ENCODE measurements at regions not wholly inside any gene's neighbourhood (a gene's known extent, or its start where the extent isn't known, plus 50 kb on each side); places are given as distances from the start of the nearest gene placed in this dataset.
A peak's percentile ranks its signal among the peaks of the same experiment; 100 is the strongest.

DNA sequence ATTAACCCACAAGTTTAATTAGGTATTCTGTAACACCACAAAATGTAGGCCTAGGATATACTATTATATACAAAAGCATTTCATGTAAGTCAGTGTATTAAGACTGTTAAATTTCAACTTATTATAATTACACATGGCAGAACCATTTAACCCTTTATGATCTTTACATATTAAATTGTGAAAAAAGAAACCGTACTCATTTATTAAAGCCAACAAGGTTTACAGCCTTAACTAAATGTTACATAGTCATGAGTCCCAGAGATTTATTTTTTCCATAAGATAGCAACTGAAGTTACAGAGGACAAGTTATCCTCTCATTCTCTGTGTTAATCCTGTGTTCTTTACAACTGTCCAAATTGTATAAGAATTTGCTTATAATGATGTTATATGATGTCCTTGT is 615.8 kb upstream of the AGTR1 start:
- no peak for DNase-seq (ENCODE audit: low spot score)

DNA sequence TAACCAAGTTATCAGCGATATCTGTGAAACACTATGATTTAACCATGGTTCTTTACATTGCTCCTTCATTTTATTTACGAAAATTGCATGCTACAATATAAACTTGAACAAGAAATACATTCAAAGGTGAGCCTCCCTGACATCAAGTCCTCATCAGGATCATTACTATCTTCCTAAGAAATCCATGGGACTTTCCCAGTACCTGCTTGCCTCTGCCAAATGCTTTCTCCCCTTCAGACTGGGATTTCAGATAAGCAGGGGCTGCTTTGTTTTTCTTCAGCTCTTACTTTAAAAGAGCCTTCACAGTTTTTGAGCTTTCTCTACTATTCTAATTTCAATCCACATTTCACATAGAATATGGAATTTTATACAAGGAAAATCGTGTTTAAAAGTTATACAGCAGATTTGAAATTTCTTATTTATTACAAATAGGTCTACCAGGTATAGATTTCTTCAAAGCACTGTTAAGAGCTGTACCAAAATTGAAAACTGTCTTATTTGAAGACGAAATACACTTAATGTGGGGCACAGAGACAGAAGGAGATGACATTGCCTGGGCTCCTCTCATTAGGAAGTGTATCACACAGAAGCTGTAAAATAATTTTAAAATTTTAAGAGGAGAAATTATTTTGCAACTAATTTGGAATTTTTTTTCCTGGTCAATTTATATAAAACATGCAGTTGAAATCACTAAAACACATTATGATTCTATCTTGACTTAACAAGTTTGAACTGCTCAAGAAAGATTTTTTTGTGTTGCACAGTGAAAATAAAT is 615.0 kb upstream of the AGTR1 start:
- DNase-seq (ENCODE audit: low spot score) = no peak

DNA sequence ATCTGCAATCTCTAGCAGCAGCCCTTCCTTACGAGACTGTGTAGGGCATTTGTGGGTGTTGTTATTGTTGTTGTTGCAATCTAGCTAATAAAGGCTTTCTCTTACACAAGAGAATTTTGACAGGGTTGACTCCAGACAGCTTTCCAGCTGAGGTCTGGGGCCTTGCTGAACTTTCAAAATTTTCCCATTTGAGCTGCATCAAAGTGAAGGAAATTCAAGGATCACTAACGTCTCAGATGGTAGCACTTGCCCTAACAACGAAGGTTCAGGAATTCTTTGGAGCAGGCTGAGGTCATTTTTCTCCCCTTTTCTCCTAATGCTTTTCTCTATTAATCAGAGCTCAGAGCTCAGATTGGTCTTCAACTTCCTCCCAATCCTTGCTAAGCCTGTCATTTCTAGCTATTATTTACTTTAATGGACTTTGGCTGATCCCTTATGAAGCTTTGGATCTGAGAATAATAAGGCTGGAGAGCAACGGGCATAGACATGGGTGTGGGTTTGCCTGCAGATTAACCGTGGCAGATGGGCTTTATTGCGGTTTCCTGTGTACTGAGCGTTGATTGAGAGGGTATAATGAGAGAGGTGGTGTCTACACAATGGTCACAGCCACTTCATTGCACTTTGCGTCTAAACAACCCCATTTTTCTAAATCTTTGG is 614.0 kb upstream of the AGTR1 start:
- DNase-seq (ENCODE audit: low spot score) = no peak

DNA sequence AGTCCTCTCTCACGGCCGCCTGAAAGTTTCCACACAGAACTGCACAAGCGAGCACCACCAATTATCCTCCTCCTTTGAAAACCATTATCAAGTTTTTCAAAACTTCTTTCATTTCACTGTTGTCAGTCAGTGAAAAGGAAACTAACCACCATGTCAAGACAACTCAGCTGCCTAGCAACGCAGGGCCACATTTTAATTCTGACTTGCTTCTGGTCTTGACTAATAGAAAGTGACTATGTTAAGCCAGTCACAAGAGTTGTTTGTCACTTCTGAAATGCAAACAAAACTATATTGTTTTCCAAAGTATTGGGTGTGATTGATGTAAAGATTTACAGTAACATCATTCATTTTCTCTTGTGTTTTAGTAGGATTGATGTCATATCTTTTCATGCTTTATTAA is 612.8 kb upstream of the AGTR1 start:
- DNase-seq (ENCODE audit: low spot score) = no peak

DNA sequence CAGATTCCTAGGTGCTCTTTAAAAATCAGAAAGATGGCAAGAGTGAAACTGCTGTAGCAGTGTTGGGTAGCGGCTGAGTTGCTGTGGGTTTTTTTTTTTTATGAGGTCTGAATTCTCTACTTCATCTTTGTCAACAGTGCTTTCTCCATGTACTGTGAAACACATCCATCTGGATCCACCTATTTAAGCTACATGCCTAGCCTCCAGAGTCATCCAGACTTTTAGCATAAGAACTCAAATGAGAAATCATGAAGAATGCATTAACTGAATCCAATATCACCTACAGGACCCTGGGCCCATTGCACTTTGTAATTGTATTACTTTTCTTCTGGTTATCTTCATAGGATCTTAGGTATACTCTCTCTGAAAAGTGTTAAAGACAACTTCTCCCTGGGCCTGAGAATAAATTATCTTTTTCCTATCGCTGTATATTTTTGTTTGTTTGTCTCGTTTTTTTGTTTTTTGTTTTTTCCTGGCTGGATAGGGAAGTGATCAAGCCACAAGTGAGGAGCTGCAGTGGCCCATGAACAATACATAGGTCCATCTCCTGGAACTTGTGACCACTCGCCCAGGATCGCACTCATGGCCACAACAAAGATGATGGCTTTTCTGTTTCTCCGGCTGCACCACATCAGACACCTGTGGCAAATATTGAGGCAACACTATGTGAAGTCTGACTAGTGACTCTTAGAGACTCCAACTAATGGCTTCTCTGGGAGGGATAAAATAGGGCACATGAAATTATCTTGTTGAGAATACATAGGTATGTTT is 609.9 kb upstream of the AGTR1 start:
- DNase-seq (ENCODE audit: low spot score) = no peak

DNA sequence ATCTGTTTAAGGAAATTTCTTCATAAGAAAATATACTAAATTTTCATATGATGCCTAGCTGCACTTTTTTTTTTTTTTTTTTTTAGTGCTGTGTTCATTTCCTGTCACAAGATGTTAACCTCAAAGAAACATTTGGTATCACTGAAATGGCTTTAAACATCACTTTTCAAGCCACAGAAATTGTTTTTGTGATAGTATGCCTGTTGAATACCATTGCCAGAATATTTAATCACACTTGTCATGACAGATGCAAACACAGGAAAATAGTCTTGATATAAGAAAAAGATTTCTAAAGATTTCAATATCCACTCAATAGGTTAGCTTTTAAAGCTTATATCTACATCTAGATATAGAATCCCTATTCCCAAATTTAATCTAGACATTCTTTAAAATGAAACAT is 608.5 kb upstream of the AGTR1 start:
- no peak for DNase-seq (ENCODE audit: low spot score)

DNA sequence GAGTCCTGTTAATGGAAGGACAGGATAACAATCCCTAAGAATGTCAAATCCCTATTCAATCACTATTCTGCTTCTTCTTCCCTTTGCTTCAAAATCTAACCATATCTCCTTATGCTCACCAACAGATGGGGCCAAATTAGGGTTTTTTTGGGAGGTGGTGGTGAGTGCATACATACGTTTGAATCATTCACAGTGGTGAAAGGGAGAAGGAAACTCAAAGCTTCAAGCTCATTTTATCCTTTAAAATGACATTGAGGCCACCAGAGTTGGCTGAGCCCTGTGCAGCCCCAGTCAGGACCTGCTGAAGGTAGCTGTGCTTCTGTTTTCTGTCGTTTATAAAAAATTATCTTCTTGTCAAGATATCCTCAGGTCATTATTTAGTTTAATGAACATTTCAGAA is 607.5 kb upstream of the AGTR1 start:
- DNase-seq (ENCODE audit: low spot score) = no peak

DNA sequence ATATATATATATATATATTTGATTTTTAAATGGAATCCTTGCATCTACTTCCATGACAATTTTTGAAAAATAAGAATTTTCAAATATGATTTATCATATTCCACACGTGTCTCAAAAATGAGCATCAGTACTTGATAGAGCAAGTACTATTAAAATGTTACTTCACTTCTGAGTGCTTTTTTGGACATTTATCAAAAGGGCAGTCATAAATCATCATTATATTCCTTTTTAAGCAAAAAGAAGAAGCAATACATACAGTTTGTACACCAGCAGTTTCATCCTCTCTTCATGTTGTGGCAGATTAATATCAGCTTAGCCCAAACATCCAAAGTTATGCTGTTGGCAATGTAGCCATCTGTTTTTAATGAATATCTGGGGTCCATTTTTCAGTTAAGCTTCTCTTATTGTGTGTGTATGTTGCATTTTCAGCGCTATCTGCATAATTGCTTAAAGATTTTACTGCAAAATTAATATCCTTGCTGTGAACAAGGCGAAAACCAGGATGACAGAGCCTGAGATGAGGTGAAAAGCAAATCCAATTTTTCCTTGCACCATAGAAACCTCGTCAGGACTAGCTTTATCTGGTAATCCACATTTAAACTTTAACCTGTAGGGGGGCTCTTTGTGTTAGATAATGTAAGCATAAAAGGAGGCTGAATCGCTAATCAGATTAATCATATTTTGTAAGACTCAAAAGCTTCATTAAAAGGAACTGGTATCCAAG is 604.9 kb upstream of the AGTR1 start:
- DNase-seq (ENCODE audit: low spot score) = no peak

DNA sequence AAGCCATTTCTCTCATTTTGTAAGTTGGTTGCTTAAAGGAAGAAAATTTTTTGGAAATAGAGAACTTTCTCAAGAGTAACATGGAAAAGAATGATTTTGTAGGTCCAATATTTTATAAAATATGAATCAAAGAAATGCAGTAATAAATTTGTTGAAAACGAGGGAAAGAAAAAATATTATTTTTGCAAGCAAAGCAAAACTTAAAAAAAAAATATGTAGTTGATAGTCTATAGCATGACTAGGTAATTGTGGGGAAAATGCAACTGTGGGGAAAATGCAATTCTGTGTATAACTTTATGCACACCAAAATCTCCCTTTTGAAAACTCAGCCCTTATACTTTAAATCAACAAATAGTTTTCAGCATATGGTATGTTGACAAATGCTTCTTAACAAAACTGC is 604.0 kb upstream of the AGTR1 start:
- no peak for DNase-seq (ENCODE audit: low spot score)

DNA sequence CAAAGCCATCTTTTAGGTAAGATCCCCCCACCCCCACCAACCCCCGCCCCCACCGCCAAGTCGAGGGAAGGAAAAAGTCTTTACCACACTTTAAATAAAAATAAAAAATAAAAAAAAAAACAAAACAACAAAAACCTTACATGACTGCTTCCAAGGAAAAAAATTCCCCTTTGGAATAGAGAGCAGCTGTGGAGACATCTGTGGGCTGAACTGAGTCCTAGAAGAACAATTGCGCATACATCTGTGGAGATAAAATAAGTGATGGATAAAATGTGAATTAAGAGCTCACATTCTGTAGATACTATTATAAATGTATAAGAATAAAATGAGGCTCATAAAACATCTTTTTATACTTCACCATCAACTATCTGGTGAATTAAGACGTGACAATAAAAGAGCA is 601.7 kb upstream of the AGTR1 start:
- DNase-seq (ENCODE audit: low spot score) = no peak

DNA sequence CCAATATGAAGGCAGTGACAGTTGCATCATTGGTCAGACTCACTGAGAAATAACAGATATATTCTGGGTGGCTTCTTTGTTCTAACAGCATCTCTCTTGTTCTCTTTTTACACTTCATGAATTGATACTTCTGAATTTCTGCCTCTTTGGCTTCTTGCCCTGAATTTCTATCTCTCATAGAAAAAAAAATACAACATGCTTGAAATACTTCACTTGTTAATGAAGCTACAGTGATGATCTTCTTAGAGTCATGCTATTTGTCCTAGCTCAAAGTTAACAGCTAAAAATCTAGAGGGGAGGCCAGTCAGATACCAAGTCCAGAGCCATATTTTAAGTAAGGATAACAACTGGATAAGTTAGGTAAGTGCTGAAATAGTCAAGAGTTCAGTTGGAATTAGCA is 597.2 kb upstream of the AGTR1 start:
- DNase-seq (ENCODE audit: low spot score) = no peak

DNA sequence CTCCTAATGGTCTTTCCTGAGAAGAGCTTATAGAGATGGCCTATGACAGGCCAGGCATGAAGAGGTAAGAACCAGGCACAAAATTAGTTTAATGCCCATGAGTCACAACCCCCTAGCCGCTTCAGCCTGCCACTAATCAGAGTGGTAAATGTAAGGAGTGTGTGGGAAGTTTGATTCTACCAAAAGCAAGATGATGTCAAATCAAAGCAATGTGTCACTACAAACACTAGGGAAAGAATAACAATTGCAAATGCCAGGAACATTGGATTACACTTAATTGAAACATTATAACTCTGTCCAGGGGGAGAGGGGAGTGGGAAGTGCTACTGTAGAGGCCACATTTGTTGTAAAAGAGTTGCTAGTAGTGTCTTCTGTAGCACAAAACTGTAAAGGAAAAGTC is 596.6 kb upstream of the AGTR1 start:
- no peak for DNase-seq (ENCODE audit: low spot score)

DNA sequence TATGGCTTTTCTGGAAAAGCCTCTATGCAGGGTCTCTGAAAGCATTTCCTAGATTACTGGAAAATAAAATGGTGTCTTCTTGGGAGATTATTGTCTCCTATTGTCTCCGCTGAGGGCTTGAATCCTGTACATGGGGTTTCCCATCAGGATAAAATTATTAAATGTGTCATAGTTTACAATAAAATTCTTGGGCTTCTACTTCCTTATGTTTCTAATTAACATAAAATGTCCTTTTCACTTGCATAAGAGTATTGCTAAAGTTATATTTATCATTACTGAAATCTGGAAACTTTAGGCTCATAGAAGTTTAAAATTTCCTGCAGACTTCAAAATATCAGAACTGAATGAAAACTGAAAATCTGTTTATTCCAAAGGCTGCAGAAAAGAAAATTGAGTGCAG is 595.5 kb upstream of the AGTR1 start:
- no peak for DNase-seq (ENCODE audit: low spot score)

DNA sequence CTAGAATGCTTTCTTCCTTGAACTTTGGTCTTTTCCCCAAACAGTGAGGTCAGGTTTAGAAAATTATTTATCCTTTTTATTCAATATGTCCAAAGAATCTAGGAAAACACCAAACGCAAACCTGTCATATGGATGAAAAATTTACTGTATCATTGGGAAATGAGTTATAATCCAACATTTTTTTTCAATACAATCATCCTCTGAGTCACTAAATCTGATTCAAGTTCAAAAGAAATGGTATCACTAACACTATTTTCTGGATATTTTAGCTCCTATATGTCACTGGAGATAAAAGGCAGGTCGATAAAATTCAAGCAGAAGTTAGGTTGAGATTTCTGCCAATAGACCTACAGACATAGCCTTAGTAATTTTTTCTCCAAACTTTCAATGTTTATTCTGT is 591.6 kb upstream of the AGTR1 start:
- no peak for DNase-seq (ENCODE audit: low spot score)

DNA sequence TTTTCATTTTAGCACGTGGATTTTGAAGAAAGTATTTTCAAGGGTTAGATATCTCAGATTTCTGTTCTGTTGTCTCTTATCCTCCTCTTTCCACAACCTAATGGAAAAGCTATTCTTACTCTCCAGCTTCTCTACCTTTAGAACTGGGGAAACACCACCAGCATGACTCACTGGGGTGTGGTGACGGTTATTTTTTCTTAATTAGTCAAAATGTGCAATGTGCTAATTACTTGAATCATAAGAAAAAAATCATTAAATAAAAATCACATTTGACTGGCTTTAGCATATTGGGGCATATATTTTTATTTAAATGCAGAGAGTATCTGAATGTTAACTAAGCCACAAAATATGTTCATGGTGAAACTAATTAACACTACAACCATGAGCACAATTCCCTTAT is 570.7 kb upstream of the AGTR1 start:
- DNase-seq (ENCODE audit: low spot score) = no peak

DNA sequence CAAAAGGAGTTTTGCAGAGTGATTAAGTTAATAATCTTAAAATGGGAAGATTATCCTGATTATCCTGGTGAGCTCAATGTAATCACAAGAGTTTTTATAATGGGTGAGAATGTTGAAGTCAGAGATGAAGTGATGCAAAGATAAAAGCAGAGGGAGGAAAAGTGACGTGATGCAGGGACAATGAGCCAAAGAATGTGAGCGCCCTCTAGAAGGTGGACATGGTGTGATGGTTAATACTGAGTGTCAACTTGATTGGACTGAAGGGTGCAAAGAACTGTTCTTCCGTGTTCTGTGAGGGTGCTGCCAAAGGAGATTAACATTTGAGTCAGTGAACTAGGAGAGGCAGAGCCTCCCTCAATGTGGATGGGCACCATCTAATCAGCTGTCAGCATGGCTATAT is 569.6 kb upstream of the AGTR1 start:
- DNase-seq (ENCODE audit: low spot score) = no peak

DNA sequence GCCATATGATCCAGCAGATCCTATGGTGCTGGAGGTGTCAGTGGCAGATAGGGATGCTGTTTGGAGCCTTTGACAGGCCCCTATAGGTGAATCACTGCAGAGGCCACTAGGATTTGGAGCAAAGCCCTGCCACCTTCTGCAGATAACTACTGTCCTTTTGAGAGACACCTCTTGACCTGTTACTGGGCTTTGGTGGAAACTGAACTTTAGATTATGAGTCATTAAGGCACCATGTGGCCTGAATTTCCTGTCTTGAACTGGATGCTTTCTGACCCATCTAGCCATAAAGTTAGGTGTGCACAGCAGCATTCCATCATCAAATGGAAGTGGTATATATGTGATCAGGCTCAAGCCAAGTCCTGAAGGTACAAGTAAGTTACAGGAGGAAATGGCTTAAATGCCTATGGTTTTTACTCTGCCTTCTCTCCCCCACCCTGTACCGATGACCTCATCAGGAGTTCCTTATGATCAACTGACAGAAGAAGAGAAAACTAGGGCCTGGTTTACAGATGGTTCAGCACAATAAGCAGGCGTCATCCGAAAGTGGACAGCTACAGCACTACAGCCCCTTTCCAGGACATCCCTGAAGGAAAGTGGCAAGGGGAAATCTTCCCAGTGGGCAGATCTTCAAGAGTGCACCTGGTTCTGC is 565.6 kb upstream of the AGTR1 start:
- no peak for DNase-seq (ENCODE audit: low spot score)

DNA sequence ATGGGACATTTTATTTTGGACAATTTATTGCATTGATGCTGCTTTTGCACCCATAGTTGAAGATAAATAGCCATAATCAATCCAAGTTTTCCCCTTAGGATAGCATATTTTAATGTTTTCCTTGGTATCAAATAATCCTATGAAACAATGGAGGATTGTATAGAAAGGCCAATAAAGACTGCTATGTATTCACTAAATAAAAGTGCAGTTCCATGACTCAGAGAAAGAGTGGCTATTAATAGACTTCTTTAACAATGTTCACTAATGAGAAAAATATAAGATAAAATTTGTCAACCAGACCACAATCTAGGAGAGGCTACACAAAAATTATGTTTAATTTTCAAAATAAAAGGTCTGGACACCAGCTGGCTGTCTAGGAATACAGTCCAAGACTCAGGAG is 560.9 kb upstream of the AGTR1 start:
- no peak for DNase-seq (ENCODE audit: low spot score)

DNA sequence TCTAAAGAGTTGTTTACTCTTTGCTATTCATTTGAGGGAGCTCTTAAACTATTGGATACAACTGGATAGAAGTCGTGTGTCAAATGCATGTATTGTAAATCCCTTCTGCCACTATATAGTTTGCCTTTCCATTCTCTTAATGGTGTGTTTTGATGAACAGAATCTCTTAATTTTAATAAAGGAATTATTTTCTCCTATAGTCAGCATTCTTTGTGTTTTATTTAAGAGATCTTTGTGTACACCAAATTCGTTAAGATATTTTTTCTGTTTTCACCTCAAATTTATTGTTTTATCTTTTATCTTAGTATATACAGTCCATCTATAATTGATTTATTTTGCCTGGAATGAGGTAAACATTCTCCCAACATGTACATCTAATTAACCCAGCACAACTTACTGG is 551.5 kb upstream of the AGTR1 start:
- DNase-seq (ENCODE audit: low spot score) = no peak

DNA sequence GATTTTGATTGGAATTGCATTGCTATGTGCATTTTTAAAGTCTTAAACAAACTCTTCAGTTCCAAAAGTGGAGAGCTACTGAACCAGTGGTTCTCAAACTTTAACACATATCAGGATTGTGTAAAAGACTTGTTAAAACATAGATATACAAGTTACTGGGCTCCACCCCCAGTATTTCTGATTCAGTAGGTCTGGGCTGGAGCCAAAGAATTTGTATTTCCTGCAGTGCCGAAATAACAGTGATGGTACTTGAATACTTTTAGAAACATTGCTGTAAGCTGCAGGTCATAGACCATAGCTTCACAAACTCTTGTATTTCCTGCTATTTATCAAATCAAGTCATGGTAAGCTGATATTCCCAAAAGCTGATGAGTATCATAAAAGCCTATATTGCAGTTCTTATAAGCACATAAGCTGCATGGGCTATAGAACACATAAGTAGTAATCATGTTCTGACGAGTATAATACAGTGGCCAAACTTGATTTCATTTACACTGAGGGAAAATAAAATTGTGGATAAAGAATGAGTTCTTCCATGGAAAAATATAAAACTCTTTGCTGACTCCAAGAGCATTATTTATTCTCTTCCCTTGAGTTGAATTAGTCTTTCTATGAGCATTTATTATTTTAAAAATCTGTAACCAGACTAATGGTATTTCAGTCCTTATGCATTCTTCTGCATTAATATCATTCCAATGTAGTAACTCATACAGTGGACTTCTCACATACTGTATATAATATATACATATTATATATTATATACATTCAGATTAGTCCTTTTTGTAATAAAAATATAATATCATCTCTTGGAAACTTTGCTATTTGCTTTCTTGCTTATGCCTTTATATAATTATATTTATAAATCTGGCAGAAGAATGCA is 550.5 kb upstream of the AGTR1 start:
- peak; percentile 69 for DNase-seq (ENCODE audit: low spot score)

DNA sequence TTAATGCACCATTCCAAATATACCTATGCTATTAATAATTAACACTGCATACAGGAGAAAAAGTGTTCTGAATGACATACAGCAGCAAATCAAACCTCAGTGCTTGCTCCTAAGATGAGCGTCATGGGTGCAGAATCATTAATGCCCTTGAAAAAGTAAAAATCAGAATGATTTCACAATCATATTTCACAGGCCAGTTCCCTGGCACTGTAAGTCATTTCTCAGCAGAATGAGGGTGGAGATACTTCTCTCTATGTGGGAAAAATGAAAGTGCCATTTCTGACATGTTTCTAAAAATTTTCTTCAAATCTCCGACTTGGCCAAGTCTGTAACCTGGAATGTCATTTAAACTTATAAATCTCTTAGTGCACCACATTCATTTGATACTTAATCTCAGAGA is 549.8 kb upstream of the AGTR1 start:
- DNase-seq (ENCODE audit: low spot score) = peak; percentile 2

Measured in umbilical cord (tissue), 1 donor.